GM12892 (cell line): ENCODE measurements at regions not wholly inside any gene's neighbourhood (a gene's known extent, or its start where the extent isn't known, plus 50 kb on each side); places are given as distances from the start of the nearest gene placed in this dataset.

Experiments used
- POLR2A ChIP-seq: IDR thresholded peaks from 2 replicates; pipeline ENCODE4 v1.6.1; 2011; ENCODE audit warnings: low read depth, low read length, control low read depth
- POLR2AphosphoS5 ChIP-seq: IDR thresholded peaks from 2 replicates; pipeline ENCODE4 v1.6.1; 2011; ENCODE audit warnings: low read depth, low read length, control low read depth

DNA sequence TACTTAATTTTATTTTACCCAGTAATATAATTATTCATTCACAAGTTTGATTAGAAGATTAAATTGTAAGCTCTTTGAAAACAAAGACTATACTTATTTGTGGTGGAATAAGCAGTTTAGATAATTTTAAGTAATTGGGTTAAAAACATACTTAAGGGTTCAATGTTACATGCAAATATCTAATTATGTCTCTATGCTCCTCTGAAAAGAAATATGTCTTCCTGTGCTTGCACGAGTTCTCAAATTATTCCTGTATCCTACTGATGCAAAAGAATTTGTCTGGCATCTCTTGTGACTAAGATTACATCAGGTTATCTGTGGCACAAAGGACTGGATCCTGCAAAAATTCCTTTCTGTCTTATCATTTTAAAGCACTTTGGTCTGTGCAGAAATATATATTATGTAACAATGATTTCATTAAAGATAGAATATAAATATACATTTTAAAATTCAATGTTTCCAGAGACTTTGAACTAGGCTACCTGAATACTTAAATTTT lies 416.7 kb downstream of the COL11A1 start:
- no peak for TF ChIP-seq POLR2AphosphoS5
- TF ChIP-seq POLR2A = no peak
